ENCODE measurements at regions not wholly inside any gene's neighbourhood (a gene's known extent, or its start where the extent isn't known, plus 50 kb on each side); places are given as distances from the start of the nearest gene placed in this dataset.

- no peaks in the 10 kb centered on the region for H3K27me3 ChIP-seq (ENCODE audit: control insufficient read depth, low read length)
- H3K27ac ChIP-seq (ENCODE audit: low read depth, low read length) = no peak overlapping the region
- no peaks in the 10 kb centered on the region for H3K4me1 ChIP-seq (ENCODE audit: control insufficient read depth, low read length)
- TF ChIP-seq EZH2phosphoT487 (IDR thresholded peaks at IDR 0.05; ENCODE audit: borderline replicate concordance, low read length) (no peak), CTCF (IDR thresholded peaks at IDR 0.05; ENCODE audit: low read depth, low read length, poor library complexity, severe bottlenecking) (no peak)
- no peaks in the 10 kb centered on the region for H3F3A ChIP-seq (ENCODE audit: control insufficient read depth, insufficient read depth)
- H3K4me2 ChIP-seq (ENCODE audit: low read length) = no peak overlapping the region
- no peaks in the 10 kb centered on the region for H3K9me2 ChIP-seq (replicated peaks; ENCODE audit: control insufficient read depth, low read length)
- no peaks in the 10 kb centered on the region for H3K36me3 ChIP-seq (ENCODE audit: control insufficient read depth, low read length)
- no peaks in the 10 kb centered on the region for H3K9me3 ChIP-seq (ENCODE audit: control insufficient read depth, insufficient read depth, low read length)
- H4K20me1 ChIP-seq (ENCODE audit: control insufficient read depth, insufficient read depth, low read depth, low read length) = no peaks in the 10 kb centered on the region
- no peaks in the 10 kb centered on the region for H3K79me2 ChIP-seq (ENCODE audit: control insufficient read depth, low read length)
- no peak overlapping the region for H3K4me3 ChIP-seq (ENCODE audit: low read length)
Observed at GRCh38 chr16:61295311-61295710, 740.9 kb downstream of the CDH8 start.

- H3K27ac ChIP-seq (ENCODE audit: low read depth, low read length) = no peak overlapping the region
- no peaks in the 10 kb centered on the region for H3K79me2 ChIP-seq (ENCODE audit: control insufficient read depth, low read length)
- H3K4me1 ChIP-seq (ENCODE audit: control insufficient read depth, low read length) = no peaks in the 10 kb centered on the region
- H3K9me2 ChIP-seq (replicated peaks; ENCODE audit: control insufficient read depth, low read length) = no peaks in the 10 kb centered on the region
- no peaks in the 10 kb centered on the region for H3K36me3 ChIP-seq (ENCODE audit: control insufficient read depth, low read length)
- H3K9me3 ChIP-seq (ENCODE audit: control insufficient read depth, insufficient read depth, low read length) = no peaks in the 10 kb centered on the region
- H3F3A ChIP-seq (ENCODE audit: control insufficient read depth, insufficient read depth) = no peaks in the 10 kb centered on the region
- TF ChIP-seq CTCF (IDR thresholded peaks at IDR 0.05; ENCODE audit: low read depth, low read length, poor library complexity, severe bottlenecking) = no peak
- TF ChIP-seq EZH2phosphoT487 (IDR thresholded peaks at IDR 0.05; ENCODE audit: borderline replicate concordance, low read length) = no peak
- no peak overlapping the region for H3K4me3 ChIP-seq (ENCODE audit: low read length)
- H3K27me3 ChIP-seq (ENCODE audit: control insufficient read depth, low read length) = no peaks in the 10 kb centered on the region
- no peak overlapping the region for H3K4me2 ChIP-seq (ENCODE audit: low read length)
- H4K20me1 ChIP-seq (ENCODE audit: control insufficient read depth, insufficient read depth, low read depth, low read length) = no peaks in the 10 kb centered on the region
Observed at GRCh38 chr16:61289141-61289540, 747.1 kb downstream of the CDH8 start.

- Histone ChIP-seq H3F3A (ENCODE audit: control insufficient read depth, insufficient read depth) (no peaks in the 10 kb centered on the region), H3K4me2 (ENCODE audit: low read length) (no peak overlapping the region), H3K4me1 (ENCODE audit: control insufficient read depth, low read length) (no peaks in the 10 kb centered on the region), H4K20me1 (ENCODE audit: control insufficient read depth, insufficient read depth, low read depth, low read length) (no peaks in the 10 kb centered on the region), H3K36me3 (ENCODE audit: control insufficient read depth, low read length) (no peaks in the 10 kb centered on the region), H3K27ac (ENCODE audit: low read depth, low read length) (no peak overlapping the region), H3K4me3 (ENCODE audit: low read length) (no peak overlapping the region), H3K27me3 (ENCODE audit: control insufficient read depth, low read length) (no peaks in the 10 kb centered on the region), H3K9me3 (ENCODE audit: control insufficient read depth, insufficient read depth, low read length) (no peaks in the 10 kb centered on the region), H3K79me2 (ENCODE audit: control insufficient read depth, low read length) (no peaks in the 10 kb centered on the region), H3K9me2 (replicated peaks; ENCODE audit: control insufficient read depth, low read length) (no peaks in the 10 kb centered on the region)
- TF ChIP-seq CTCF (IDR thresholded peaks at IDR 0.05; ENCODE audit: low read depth, low read length, poor library complexity, severe bottlenecking) = no peak
- TF ChIP-seq EZH2phosphoT487 (IDR thresholded peaks at IDR 0.05; ENCODE audit: borderline replicate concordance, low read length) = no peak
Observed at GRCh38 chr16:61277849-61278248, 758.4 kb downstream of the CDH8 start.

- H3K36me3 ChIP-seq (ENCODE audit: control insufficient read depth, low read length) = no peaks in the 10 kb centered on the region
- no peaks in the 10 kb centered on the region for H3K27me3 ChIP-seq (ENCODE audit: control insufficient read depth, low read length)
- no peaks in the 10 kb centered on the region for H3K9me2 ChIP-seq (replicated peaks; ENCODE audit: control insufficient read depth, low read length)
- no peaks in the 10 kb centered on the region for H4K20me1 ChIP-seq (ENCODE audit: control insufficient read depth, insufficient read depth, low read depth, low read length)
- H3K9me3 ChIP-seq (ENCODE audit: control insufficient read depth, insufficient read depth, low read length) = no peaks in the 10 kb centered on the region
- no peak overlapping the region for H3K4me3 ChIP-seq (ENCODE audit: low read length)
- no peak overlapping the region for H3K4me2 ChIP-seq (ENCODE audit: low read length)
- no peaks in the 10 kb centered on the region for H3K4me1 ChIP-seq (ENCODE audit: control insufficient read depth, low read length)
- TF ChIP-seq EZH2phosphoT487 (IDR thresholded peaks at IDR 0.05; ENCODE audit: borderline replicate concordance, low read length) (no peak), CTCF (IDR thresholded peaks at IDR 0.05; ENCODE audit: low read depth, low read length, poor library complexity, severe bottlenecking) (no peak)
- no peaks in the 10 kb centered on the region for H3K79me2 ChIP-seq (ENCODE audit: control insufficient read depth, low read length)
- no peaks in the 10 kb centered on the region for H3F3A ChIP-seq (ENCODE audit: control insufficient read depth, insufficient read depth)
- H3K27ac ChIP-seq (ENCODE audit: low read depth, low read length) = no peak overlapping the region
Observed at GRCh38 chr16:61274211-61274610, 762.0 kb downstream of the CDH8 start.

Measured in DOHH2 (cell line).